B cell (primary cell): ENCODE measurements at regions not wholly inside any gene's neighbourhood (a gene's known extent, or its start where the extent isn't known, plus 50 kb on each side); places are given as distances from the start of the nearest gene placed in this dataset.

Experiments used
- EZH2 ChIP-seq: IDR thresholded peaks from 2 replicates; pipeline ENCODE4 v1.6.1; 2012; ENCODE audit warnings: borderline replicate concordance, low read depth, mild to moderate bottlenecking, moderate library complexity, low read length; ENCODE audit not compliant: insufficient read depth, poor library complexity, severe bottlenecking
- TF ChIP-seq, protein P1 (sequence below): fragments of 200-600 bp; IDR thresholded peaks from one replicate; pipeline ENCODE4 v1.8.0; 2022; ENCODE audit warnings: antibody characterized with exemption, mild to moderate bottlenecking

DNA sequence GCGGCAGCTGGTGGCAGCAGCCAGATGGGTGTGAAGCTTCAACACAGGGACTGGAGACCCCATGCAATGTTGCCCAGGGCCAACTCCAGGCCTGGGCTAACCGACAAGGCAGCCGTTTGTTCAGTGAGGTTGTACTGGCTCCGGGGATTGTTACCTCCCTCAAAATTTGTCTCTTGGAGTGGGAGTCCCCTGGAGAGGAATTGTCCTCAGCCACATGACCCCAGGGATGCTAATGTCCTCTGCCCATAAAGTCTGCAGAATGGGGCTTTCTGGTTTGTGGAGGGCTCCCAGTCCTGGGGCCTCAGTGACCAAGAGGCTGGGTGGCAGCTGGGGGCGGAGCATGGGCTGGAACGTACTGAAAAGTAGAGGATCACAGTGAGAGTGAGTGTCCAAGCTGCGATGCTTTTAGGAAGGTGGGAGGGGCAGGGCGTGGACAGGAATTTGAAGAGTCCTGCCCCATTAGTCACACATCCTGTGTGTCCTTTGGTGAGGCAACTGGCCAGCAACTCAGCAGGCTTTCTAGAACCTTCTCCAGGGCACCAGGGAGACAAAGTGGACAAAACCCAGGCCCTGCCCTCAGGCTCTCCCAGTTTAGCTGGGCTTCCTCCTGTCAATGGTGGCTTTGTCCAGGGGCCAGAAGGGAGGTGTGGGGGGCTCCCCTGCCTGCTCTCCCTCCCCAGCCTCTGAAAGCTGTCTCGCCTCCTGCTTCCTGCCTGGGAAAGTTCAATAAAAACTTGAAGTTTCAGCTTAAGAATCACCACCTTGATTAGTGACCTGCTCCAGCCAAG lies 114.0 kb downstream of the NSG2 start:
- TF ChIP-seq, protein P1, sequence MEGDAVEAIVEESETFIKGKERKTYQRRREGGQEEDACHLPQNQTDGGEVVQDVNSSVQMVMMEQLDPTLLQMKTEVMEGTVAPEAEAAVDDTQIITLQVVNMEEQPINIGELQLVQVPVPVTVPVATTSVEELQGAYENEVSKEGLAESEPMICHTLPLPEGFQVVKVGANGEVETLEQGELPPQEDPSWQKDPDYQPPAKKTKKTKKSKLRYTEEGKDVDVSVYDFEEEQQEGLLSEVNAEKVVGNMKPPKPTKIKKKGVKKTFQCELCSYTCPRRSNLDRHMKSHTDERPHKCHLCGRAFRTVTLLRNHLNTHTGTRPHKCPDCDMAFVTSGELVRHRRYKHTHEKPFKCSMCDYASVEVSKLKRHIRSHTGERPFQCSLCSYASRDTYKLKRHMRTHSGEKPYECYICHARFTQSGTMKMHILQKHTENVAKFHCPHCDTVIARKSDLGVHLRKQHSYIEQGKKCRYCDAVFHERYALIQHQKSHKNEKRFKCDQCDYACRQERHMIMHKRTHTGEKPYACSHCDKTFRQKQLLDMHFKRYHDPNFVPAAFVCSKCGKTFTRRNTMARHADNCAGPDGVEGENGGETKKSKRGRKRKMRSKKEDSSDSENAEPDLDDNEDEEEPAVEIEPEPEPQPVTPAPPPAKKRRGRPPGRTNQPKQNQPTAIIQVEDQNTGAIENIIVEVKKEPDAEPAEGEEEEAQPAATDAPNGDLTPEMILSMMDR = no peak
- TF ChIP-seq EZH2 = no peak
